Neural cell (in vitro differentiated cells): ENCODE measurements at regions not wholly inside any gene's neighbourhood (a gene's known extent, or its start where the extent isn't known, plus 50 kb on each side); places are given as distances from the start of the nearest gene placed in this dataset.

Experiments used
- H2AFZ ChIP-seq: fragments of 200-600, 300-800 bp; sonication (generic), shearing (Covaris generic); 2 replicates; pipeline ENCODE4 v1.6.0; 2014; ENCODE audit warnings: low read depth, mild to moderate bottlenecking, antibody characterized with exemption, low read length, moderate library complexity
- H3F3A ChIP-seq: fragments of 200-600 bp; shearing (Covaris generic); 2 replicates; pipeline ENCODE4 v1.6.1; 2016; ENCODE audit warnings: mild to moderate bottlenecking, moderate library complexity, mixed read lengths, antibody characterized with exemption, low read length; ENCODE audit not compliant: insufficient read depth, poor library complexity, severe bottlenecking
- H3K27ac ChIP-seq: fragments of 200-600, 300-800 bp; sonication (generic), shearing (Covaris generic); 2 replicates; pipeline ENCODE4 v1.5.1; 2014; ENCODE audit warnings: mild to moderate bottlenecking, low read length, moderate library complexity
- H3K27me3 ChIP-seq: fragments of 300-800, 200-600 bp; sonication (generic), shearing (Covaris generic); 2 replicates; pipeline ENCODE4 v1.6.0; 2014; ENCODE audit warnings: mild to moderate bottlenecking, low read depth, low read length, moderate library complexity; ENCODE audit not compliant: insufficient read depth
- H3K36me3 ChIP-seq: fragments of 300-800, 200-600 bp; sonication (generic), shearing (Covaris generic); 2 replicates; pipeline ENCODE4 v1.5.1; 2014; ENCODE audit warnings: mild to moderate bottlenecking, antibody characterized with exemption, low read length, moderate library complexity; ENCODE audit not compliant: insufficient read depth
- H3K4me2 ChIP-seq: fragments of 300-800, 200-600 bp; sonication (generic), shearing (Covaris generic); 2 replicates; pipeline ENCODE4 v1.6.0; 2014; ENCODE audit warnings: mild to moderate bottlenecking, low read length
- H3K4me3 ChIP-seq: fragments of 300-800, 200-600 bp; sonication (generic), shearing (Covaris generic); 2 replicates; pipeline ENCODE4 v1.5.1; 2014; ENCODE audit warnings: mild to moderate bottlenecking, low read length, moderate library complexity
- H3K79me2 ChIP-seq: fragments of 200-600 bp; shearing (Covaris generic); replicated peaks from 2 replicates; pipeline ENCODE4 v1.6.0; 2014; ENCODE audit warnings: mild to moderate bottlenecking, low read length, moderate library complexity; ENCODE audit not compliant: insufficient read depth
- H3K9ac ChIP-seq: fragments of 300-800, 200-600 bp; sonication (generic), shearing (Covaris generic); 2 replicates; pipeline ENCODE4 v1.6.1; 2016; ENCODE audit warnings: mild to moderate bottlenecking, low read length, mixed read lengths
- H3K9me2 ChIP-seq: fragments of 200-600 bp; shearing (Covaris generic); 2 replicates; pipeline ENCODE4 v1.6.1; 2016; ENCODE audit warnings: mild to moderate bottlenecking, low read length, mixed read lengths; ENCODE audit not compliant: insufficient read depth
- H3K9me3 ChIP-seq: fragments of 200-600, 300-800 bp; sonication (generic), shearing (Covaris generic); 2 replicates; pipeline ENCODE4 v1.6.1; 2016; ENCODE audit warnings: mild to moderate bottlenecking, mixed run types, low read length, moderate library complexity, mixed read lengths
- H4K20me1 ChIP-seq: fragments of 200-600 bp; shearing (Covaris generic); 2 replicates; pipeline ENCODE4 v1.6.1; 2016; ENCODE audit warnings: mild to moderate bottlenecking, mixed run types; ENCODE audit not compliant: insufficient read depth
- EP300 ChIP-seq: fragments of 450-650 bp; conservative IDR thresholded peaks from 2 replicates; pipeline ENCODE4 v1.6.1; 2014; ENCODE audit warnings: antibody characterized with exemption, mild to moderate bottlenecking, moderate library complexity; ENCODE audit not compliant: poor library complexity, severe bottlenecking
- EZH2 ChIP-seq: fragments of 200-600, 300-800 bp; shearing (Covaris generic), sonication (generic); IDR thresholded peaks from 2 replicates; pipeline ENCODE4 v1.6.1; 2014; ENCODE audit warnings: antibody characterized with exemption, low read length, borderline replicate concordance, mild to moderate bottlenecking; ENCODE audit not compliant: insufficient read depth, poor library complexity, severe bottlenecking
- MXI1 ChIP-seq: fragments of 450-650 bp; conservative IDR thresholded peaks from 2 replicates; pipeline ENCODE4 v1.6.1; 2014; ENCODE audit warnings: antibody characterized with exemption, mild to moderate bottlenecking; ENCODE audit not compliant: poor library complexity, severe bottlenecking
- POLR2AphosphoS5 ChIP-seq: IDR thresholded peaks from 2 replicates; pipeline ENCODE4 v1.6.1; 2012
- RAD21 ChIP-seq: fragments of 450-650 bp; conservative IDR thresholded peaks from 2 replicates; pipeline ENCODE4 v1.6.1; 2014; ENCODE audit warnings: antibody characterized with exemption, mild to moderate bottlenecking, moderate library complexity
- SMC3 ChIP-seq: fragments of 450-650 bp; conservative IDR thresholded peaks from 2 replicates; pipeline ENCODE4 v1.6.1; 2014; ENCODE audit warnings: antibody characterized with exemption, mild to moderate bottlenecking, moderate library complexity; ENCODE audit not compliant: poor library complexity
- TAF1 ChIP-seq: IDR thresholded peaks from 2 replicates; pipeline ENCODE4 v1.6.1; 2012; ENCODE audit warnings: low read depth
- TF ChIP-seq, protein P1 (sequence below): IDR thresholded peaks from 2 replicates; pipeline ENCODE4 v1.6.1; 2012; ENCODE audit warnings: borderline replicate concordance
- TF ChIP-seq, protein P2 (sequence below): fragments of 450-650 bp; IDR thresholded peaks from 2 replicates; pipeline ENCODE4 v1.5.1; 2014; ENCODE audit warnings: antibody characterized with exemption, mild to moderate bottlenecking, moderate library complexity; ENCODE audit not compliant: poor library complexity, severe bottlenecking

DNA sequence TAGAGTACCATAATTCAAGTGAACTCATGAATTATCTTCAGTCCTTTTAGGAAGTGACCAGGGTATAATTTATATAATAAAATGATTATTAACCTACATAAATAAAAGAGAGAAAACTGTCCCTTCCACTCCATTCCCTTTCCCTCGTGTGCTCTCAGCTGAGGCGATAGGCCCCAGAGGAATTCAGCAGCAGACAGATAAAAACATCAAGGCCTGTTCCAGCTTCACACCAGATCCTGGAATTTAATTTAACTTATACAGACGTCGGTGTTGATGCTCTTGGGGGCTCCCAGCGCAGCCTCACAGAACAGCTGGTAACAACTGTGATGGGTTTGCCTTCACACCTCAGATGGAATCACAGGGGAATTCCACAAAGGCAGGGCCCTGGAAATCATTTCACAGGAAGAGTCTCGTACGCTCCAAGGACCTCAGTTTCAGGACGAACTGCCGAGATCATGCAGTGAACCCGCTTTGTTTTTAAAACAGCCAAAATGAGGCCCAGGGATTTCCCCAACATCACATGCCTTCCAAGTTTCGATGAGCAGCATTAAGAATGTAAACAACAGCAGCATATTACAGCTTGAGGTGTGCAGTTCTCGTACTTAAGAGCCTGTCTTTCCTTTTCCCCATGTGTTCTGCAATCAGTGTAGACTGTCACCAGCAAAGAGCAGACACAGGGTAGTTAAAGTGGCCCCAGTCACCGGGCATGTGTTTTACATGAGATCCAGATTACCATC lies 73.6 kb upstream of the ALDH1B1 start:
- H2AFZ ChIP-seq, result no peak overlapping the region
- H3K27me3 ChIP-seq, result no peaks in the 10 kb centered on the region
- no peaks in the 10 kb centered on the region for H3K79me2 ChIP-seq
- no peaks in the 10 kb centered on the region for H3K9me2 ChIP-seq
- no peaks in the 10 kb centered on the region for H3F3A ChIP-seq
- H3K9ac ChIP-seq, result no peak overlapping the region
- H3K36me3 ChIP-seq, result no peaks in the 10 kb centered on the region
- H3K27ac ChIP-seq, result peak overlapping the region; percentile 38
- TF ChIP-seq RAD21 (no peak), TAF1 (no peak), EZH2 (no peak), MXI1 (no peak), EP300 (no peak), SMC3 (peak; percentile 19), POLR2AphosphoS5 (peak; percentile 44)
- TF ChIP-seq, protein P1, sequence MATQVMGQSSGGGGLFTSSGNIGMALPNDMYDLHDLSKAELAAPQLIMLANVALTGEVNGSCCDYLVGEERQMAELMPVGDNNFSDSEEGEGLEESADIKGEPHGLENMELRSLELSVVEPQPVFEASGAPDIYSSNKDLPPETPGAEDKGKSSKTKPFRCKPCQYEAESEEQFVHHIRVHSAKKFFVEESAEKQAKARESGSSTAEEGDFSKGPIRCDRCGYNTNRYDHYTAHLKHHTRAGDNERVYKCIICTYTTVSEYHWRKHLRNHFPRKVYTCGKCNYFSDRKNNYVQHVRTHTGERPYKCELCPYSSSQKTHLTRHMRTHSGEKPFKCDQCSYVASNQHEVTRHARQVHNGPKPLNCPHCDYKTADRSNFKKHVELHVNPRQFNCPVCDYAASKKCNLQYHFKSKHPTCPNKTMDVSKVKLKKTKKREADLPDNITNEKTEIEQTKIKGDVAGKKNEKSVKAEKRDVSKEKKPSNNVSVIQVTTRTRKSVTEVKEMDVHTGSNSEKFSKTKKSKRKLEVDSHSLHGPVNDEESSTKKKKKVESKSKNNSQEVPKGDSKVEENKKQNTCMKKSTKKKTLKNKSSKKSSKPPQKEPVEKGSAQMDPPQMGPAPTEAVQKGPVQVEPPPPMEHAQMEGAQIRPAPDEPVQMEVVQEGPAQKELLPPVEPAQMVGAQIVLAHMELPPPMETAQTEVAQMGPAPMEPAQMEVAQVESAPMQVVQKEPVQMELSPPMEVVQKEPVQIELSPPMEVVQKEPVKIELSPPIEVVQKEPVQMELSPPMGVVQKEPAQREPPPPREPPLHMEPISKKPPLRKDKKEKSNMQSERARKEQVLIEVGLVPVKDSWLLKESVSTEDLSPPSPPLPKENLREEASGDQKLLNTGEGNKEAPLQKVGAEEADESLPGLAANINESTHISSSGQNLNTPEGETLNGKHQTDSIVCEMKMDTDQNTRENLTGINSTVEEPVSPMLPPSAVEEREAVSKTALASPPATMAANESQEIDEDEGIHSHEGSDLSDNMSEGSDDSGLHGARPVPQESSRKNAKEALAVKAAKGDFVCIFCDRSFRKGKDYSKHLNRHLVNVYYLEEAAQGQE, result peak; percentile 50
- TF ChIP-seq, protein P2, sequence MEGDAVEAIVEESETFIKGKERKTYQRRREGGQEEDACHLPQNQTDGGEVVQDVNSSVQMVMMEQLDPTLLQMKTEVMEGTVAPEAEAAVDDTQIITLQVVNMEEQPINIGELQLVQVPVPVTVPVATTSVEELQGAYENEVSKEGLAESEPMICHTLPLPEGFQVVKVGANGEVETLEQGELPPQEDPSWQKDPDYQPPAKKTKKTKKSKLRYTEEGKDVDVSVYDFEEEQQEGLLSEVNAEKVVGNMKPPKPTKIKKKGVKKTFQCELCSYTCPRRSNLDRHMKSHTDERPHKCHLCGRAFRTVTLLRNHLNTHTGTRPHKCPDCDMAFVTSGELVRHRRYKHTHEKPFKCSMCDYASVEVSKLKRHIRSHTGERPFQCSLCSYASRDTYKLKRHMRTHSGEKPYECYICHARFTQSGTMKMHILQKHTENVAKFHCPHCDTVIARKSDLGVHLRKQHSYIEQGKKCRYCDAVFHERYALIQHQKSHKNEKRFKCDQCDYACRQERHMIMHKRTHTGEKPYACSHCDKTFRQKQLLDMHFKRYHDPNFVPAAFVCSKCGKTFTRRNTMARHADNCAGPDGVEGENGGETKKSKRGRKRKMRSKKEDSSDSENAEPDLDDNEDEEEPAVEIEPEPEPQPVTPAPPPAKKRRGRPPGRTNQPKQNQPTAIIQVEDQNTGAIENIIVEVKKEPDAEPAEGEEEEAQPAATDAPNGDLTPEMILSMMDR, result no peak
- H3K4me3 ChIP-seq, result no peak overlapping the region
- H3K9me3 ChIP-seq, result no peaks in the 10 kb centered on the region
- no peaks in the 10 kb centered on the region for H4K20me1 ChIP-seq
- H3K4me2 ChIP-seq, result peak overlapping the region; percentile 6

DNA sequence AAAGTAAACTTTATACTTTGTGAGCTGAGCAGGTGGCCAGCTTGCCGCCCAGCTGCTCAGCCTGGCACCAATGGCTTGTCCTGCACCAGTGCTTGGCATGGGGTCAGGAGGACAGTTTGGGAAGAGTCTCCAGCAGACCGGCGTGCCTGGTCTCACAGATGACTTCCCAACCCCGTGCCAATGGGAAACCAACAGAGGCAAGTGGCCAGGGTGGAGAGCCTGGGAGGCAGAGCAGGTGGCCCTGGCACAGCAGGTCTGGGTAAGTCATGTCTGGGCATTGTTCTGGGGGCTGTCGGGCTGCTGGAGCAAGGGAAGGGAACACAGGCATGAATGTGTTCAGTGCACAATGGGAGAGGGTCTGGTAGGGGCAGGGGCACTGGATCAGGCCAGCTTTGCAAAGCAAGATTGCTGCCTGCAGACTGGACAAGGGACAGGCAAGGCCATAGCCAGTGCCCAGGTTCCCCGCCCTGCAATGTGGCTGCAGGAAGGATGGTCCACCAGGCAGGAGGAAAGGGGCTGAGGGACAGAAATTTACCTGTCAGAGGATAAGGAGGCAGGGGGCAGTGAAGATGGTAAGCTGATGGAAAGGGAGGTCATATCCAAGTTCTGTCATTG lies 76.2 kb upstream of the ALDH1B1 start:
- no peak overlapping the region for H3K9ac ChIP-seq
- H3K4me2 ChIP-seq, result no peak overlapping the region
- no peak overlapping the region for H3K4me3 ChIP-seq
- no peaks in the 10 kb centered on the region for H3K79me2 ChIP-seq
- H3K9me3 ChIP-seq, result no peaks in the 10 kb centered on the region
- H3K9me2 ChIP-seq, result no peaks in the 10 kb centered on the region
- no peak overlapping the region for H2AFZ ChIP-seq
- H3K27ac ChIP-seq, result no peak overlapping the region
- H3K36me3 ChIP-seq, result no peaks in the 10 kb centered on the region
- H4K20me1 ChIP-seq, result no peaks in the 10 kb centered on the region
- no peaks in the 10 kb centered on the region for H3F3A ChIP-seq
- TF ChIP-seq TAF1 (no peak), SMC3 (no peak), POLR2AphosphoS5 (no peak), EZH2 (no peak), MXI1 (no peak), RAD21 (no peak), EP300 (no peak)
- TF ChIP-seq, protein P2, result no peak
- TF ChIP-seq, protein P1, result no peak
- no peaks in the 10 kb centered on the region for H3K27me3 ChIP-seq
